Testis (tissue), 2 donors: ENCODE measurements at regions not wholly inside any gene's neighbourhood (a gene's known extent, or its start where the extent isn't known, plus 50 kb on each side); places are given as distances from the start of the nearest gene placed in this dataset.

ENCODE experiments used
- DNase-seq: peaks from one replicate; pipeline ENCODE4 v3.0.0-alpha.2; 2019
- H3K27ac ChIP-seq, 2 donors: fragments of 200-600 bp; sonication (generic); one replicate each; pipeline ENCODE4 v1.5.1; 2019
- H3K27me3 ChIP-seq: fragments of 200-600 bp; sonication (generic); one replicate; pipeline ENCODE4 v1.5.1; 2019
- H3K36me3 ChIP-seq: fragments of 200-600 bp; sonication (generic); one replicate; pipeline ENCODE4 v1.5.1; 2017; ENCODE audit warnings: low read depth; ENCODE audit errors: missing control alignments
- H3K4me1 ChIP-seq: fragments of 200-600 bp; sonication (generic); one replicate; pipeline ENCODE4 v1.5.1; 2019
- H3K4me3 ChIP-seq, 2 donors: fragments of 200-600 bp; sonication (generic); one replicate each; pipeline ENCODE4 v1.5.1; 2017 to 2019
- H3K9me3 ChIP-seq: fragments of 200-600 bp; sonication (generic); one replicate; pipeline ENCODE4 v1.5.1; 2017
- CTCF ChIP-seq, 3 experiments: fragments of 450-650 bp in 2 of 3; fragments of 200-600 bp in 1 of 3; sonication (generic) in 1 of 3; IDR thresholded peaks; one replicate each; pipeline ENCODE4 v1.5.1; 2016 to 2019; ENCODE audit warnings: antibody characterized with exemption in 3 of 3, mild to moderate bottlenecking in 2 of 3, moderate library complexity in 1 of 3
- POLR2A ChIP-seq: fragments of 450-650 bp; IDR thresholded peaks from one replicate; pipeline ENCODE4 v1.6.1; 2017; ENCODE audit warnings: antibody characterized with exemption, mild to moderate bottlenecking, moderate library complexity
- WGBS, 2 donors: methylation state at CpG; one replicate each; pipeline ENCODE4 v1.1.5; 2018; 5-methylcytosine and 5-hydroxymethylcytosine counted together
- intact Hi-C: fragments of 100-400 bp; cut with DNase I; formaldehyde crosslinking; loops from one replicate; pipeline ENCODE4 v1.15.1; 2023; ENCODE audit warnings: low total_unique reads

GRCh38 chr13:85170372-85170771 is 628.8 kb downstream of the SLITRK6 start:
- no peaks in the 10 kb centered on the region for H3K9me3 ChIP-seq
- DNase-seq = no peak
- H3K36me3 ChIP-seq = no peaks in the 10 kb centered on the region
- intact Hi-C loops = no loop called here
- H3K27ac ChIP-seq = no peak overlapping the region
- no peaks in the 10 kb centered on the region for H3K27me3 ChIP-seq
- TF ChIP-seq CTCF (IDR thresholded peaks at IDR 0.05) (no peak), POLR2A (no peak)
- 42 to 43% methylated on average over 1 of the region's 1 CpG for WGBS, 2 donors
- H3K4me1 ChIP-seq = no peaks in the 10 kb centered on the region
- no peak overlapping the region for H3K4me3 ChIP-seq

GRCh38 chr13:85166891-85167290 is 632.3 kb downstream of the SLITRK6 start:
- TF ChIP-seq CTCF (IDR thresholded peaks at IDR 0.05) = no peak
- TF ChIP-seq POLR2A = no peak
- no peak overlapping the region for H3K4me3 ChIP-seq
- 27 to 53% methylated on average over 1 of the region's 1 CpG for WGBS, 2 donors
- no peaks in the 10 kb centered on the region for H3K9me3 ChIP-seq
- no peaks in the 10 kb centered on the region for H3K27me3 ChIP-seq
- H3K36me3 ChIP-seq = no peaks in the 10 kb centered on the region
- H3K27ac ChIP-seq = no peak overlapping the region
- no peak for DNase-seq
- intact Hi-C loops = no loop called here
- no peaks in the 10 kb centered on the region for H3K4me1 ChIP-seq

- 93 to 95% methylated on average over 2 of the region's 2 CpGs for WGBS, 2 donors
- H3K27me3 ChIP-seq = no peaks in the 10 kb centered on the region
- TF ChIP-seq POLR2A (no peak), CTCF (IDR thresholded peaks at IDR 0.05) (no peak)
- H3K36me3 ChIP-seq = no peaks in the 10 kb centered on the region
- no peak overlapping the region for H3K27ac ChIP-seq
- no peak for DNase-seq
- intact Hi-C loops = no loop called here
- H3K4me3 ChIP-seq = no peak overlapping the region
- H3K4me1 ChIP-seq = no peaks in the 10 kb centered on the region
- H3K9me3 ChIP-seq = no peaks in the 10 kb centered on the region
Observed at GRCh38 chr13:85163063-85163462, 636.2 kb downstream of the SLITRK6 start.

- Histone ChIP-seq H3K36me3 (no peaks in the 10 kb centered on the region), H3K4me1 (no peaks in the 10 kb centered on the region), H3K27ac (no peak overlapping the region), H3K4me3 (no peak overlapping the region), H3K9me3 (no peaks in the 10 kb centered on the region), H3K27me3 (no peaks in the 10 kb centered on the region)
- TF ChIP-seq CTCF (IDR thresholded peaks at IDR 0.05) (no peak), POLR2A (no peak)
- DNase-seq = no peak
- WGBS, 2 donors = 40 to 47% methylated on average over 4 of the region's 4 CpGs
- intact Hi-C loops = no loop called here
Observed at GRCh38 chr13:85148009-85148408, 651.2 kb downstream of the SLITRK6 start.

GRCh38 chr13:85142351-85142927 is 656.8 kb downstream of the SLITRK6 start:
- TF ChIP-seq POLR2A (no peak), CTCF (IDR thresholded peaks at IDR 0.05) (no peak)
- WGBS, 2 donors = 57 to 76% methylated on average over 2 of the region's 2 CpGs
- Histone ChIP-seq H3K9me3 (no peaks in the 10 kb centered on the region), H3K36me3 (no peaks in the 10 kb centered on the region), H3K4me3 (no peak overlapping the region), H3K4me1 (no peaks in the 10 kb centered on the region), H3K27me3 (no peaks in the 10 kb centered on the region), H3K27ac (no peak overlapping the region)
- no peak for DNase-seq
- intact Hi-C loops = no loop called here
